Type B pancreatic cell (in vitro differentiated cells): ENCODE measurements at regions not wholly inside any gene's neighbourhood (a gene's known extent, or its start where the extent isn't known, plus 50 kb on each side); places are given as distances from the start of the nearest gene placed in this dataset.
"Not testable (repeated sequence)": the region's sequence is repeated elsewhere in the genome, so short reads cannot be mapped to it uniquely, and the experiment has no call there.

Source experiments
- DNase-seq: peaks from one replicate; pipeline ENCODE4 v3.0.0; 2021; ENCODE audit warnings: mixed read lengths; ENCODE audit not compliant: unreplicated experiment; ENCODE audit errors: extremely low spot score
- H3K27ac Mint-ChIP-seq: 2 replicates; pipeline ENCODE4 v1.8.0; 2021; ENCODE audit warnings: mild to moderate bottlenecking, mixed read lengths
- H3K27me3 Mint-ChIP-seq: 2 replicates; pipeline ENCODE4 v1.8.0; 2021; ENCODE audit warnings: mixed read lengths
- H3K36me3 Mint-ChIP-seq: 2 replicates; pipeline ENCODE4 v1.8.0; 2021; ENCODE audit warnings: mixed read lengths
- H3K4me1 Mint-ChIP-seq: one replicate; pipeline ENCODE4 v1.8.0; 2021; ENCODE audit warnings: mixed read lengths; ENCODE audit not compliant: unreplicated experiment
- H3K4me3 Mint-ChIP-seq: 2 replicates; pipeline ENCODE4 v1.8.0; 2021; ENCODE audit warnings: mild to moderate bottlenecking, mixed read lengths
- H3K9me3 Mint-ChIP-seq: 2 replicates; pipeline ENCODE4 v1.8.0; 2021; ENCODE audit warnings: mixed read lengths
- CTCF ChIP-seq: fragments of 200-600 bp; sonication (generic); conservative IDR thresholded peaks from 2 replicates; pipeline ENCODE4 v1.5.0; 2021; ENCODE audit warnings: antibody characterized with exemption, mild to moderate bottlenecking

- no peak for TF ChIP-seq CTCF
- no peak for DNase-seq
- no peaks in the 10 kb centered on the region for H3K9me3 Mint-ChIP-seq
- peak overlapping the region; percentile 98 for H3K27ac Mint-ChIP-seq
- H3K4me3 Mint-ChIP-seq = peak overlapping the region; percentile 64
- H3K27me3 Mint-ChIP-seq = peaks cover 3% of the 10 kb centered on the region
- H3K4me1 Mint-ChIP-seq = peaks cover 33% of the 10 kb centered on the region
- no peaks in the 10 kb centered on the region for H3K36me3 Mint-ChIP-seq
Observed at GRCh38 chr10:29811751-29812427, 177.1 kb upstream of the SVIL start.

GRCh38 chr10:29810816-29811215 lies 176.0 kb upstream of the SVIL start:
- no peak for DNase-seq
- peak overlapping the region; percentile 98 for H3K27ac Mint-ChIP-seq
- H3K4me3 Mint-ChIP-seq = no peak overlapping the region
- peaks cover 3% of the 10 kb centered on the region for H3K27me3 Mint-ChIP-seq
- H3K9me3 Mint-ChIP-seq = no peaks in the 10 kb centered on the region
- no peaks in the 10 kb centered on the region for H3K36me3 Mint-ChIP-seq
- TF ChIP-seq CTCF = no peak
- H3K4me1 Mint-ChIP-seq = peaks cover 34% of the 10 kb centered on the region

- H3K9me3 Mint-ChIP-seq, H3K4me3 Mint-ChIP-seq, DNase-seq, H3K27me3 Mint-ChIP-seq, H3K36me3 Mint-ChIP-seq: not testable (repeated sequence)
- peak overlapping the region; percentile 98 for H3K27ac Mint-ChIP-seq
- peaks cover 34% of the 10 kb centered on the region for H3K4me1 Mint-ChIP-seq
Observed at GRCh38 chr10:29810231-29810630, 175.5 kb upstream of the SVIL start.

- H3K4me3 Mint-ChIP-seq = no peak overlapping the region
- H3K27ac Mint-ChIP-seq = peak overlapping the region; percentile 98
- no peaks in the 10 kb centered on the region for H3K36me3 Mint-ChIP-seq
- peaks cover 3% of the 10 kb centered on the region for H3K27me3 Mint-ChIP-seq
- DNase-seq = no peak
- H3K4me1 Mint-ChIP-seq = peaks cover 34% of the 10 kb centered on the region
- TF ChIP-seq CTCF = no peak
- no peaks in the 10 kb centered on the region for H3K9me3 Mint-ChIP-seq
Observed at GRCh38 chr10:29809383-29809782, 174.6 kb upstream of the SVIL start.

GRCh38 chr10:29807163-29807806 lies 172.5 kb upstream of the SVIL start:
- no peak for DNase-seq
- H3K9me3 Mint-ChIP-seq = no peaks in the 10 kb centered on the region
- peaks cover 37% of the 10 kb centered on the region for H3K4me1 Mint-ChIP-seq
- no peak for TF ChIP-seq CTCF
- H3K4me3 Mint-ChIP-seq = peak overlapping the region; percentile 24
- no peaks in the 10 kb centered on the region for H3K36me3 Mint-ChIP-seq
- peak overlapping the region; percentile 91 for H3K27ac Mint-ChIP-seq
- H3K27me3 Mint-ChIP-seq = no peaks in the 10 kb centered on the region

- Mint-ChIP-seq H3K4me1 (peaks cover 27% of the 10 kb centered on the region), H3K27ac (peak overlapping the region; percentile 91), H3K4me3 (no peak overlapping the region)
Observed at GRCh38 chr10:29806350-29806788, 171.6 kb upstream of the SVIL start.

More at GRCh38 chr10:29806350-29806788, 171.6 kb upstream of the SVIL start:
- TF ChIP-seq CTCF = no peak
- DNase-seq = no peak
- no peaks in the 10 kb centered on the region for H3K36me3 Mint-ChIP-seq
- peaks cover 6% of the 10 kb centered on the region for H3K9me3 Mint-ChIP-seq
- H3K27me3 Mint-ChIP-seq = no peaks in the 10 kb centered on the region
